ENCODE measurements at regions not wholly inside any gene's neighbourhood (a gene's known extent, or its start where the extent isn't known, plus 50 kb on each side); places are given as distances from the start of the nearest gene placed in this dataset.
"Not testable (repeated sequence)": the region's sequence is repeated elsewhere in the genome, so short reads cannot be mapped to it uniquely, and the experiment has no call there.

DNA sequence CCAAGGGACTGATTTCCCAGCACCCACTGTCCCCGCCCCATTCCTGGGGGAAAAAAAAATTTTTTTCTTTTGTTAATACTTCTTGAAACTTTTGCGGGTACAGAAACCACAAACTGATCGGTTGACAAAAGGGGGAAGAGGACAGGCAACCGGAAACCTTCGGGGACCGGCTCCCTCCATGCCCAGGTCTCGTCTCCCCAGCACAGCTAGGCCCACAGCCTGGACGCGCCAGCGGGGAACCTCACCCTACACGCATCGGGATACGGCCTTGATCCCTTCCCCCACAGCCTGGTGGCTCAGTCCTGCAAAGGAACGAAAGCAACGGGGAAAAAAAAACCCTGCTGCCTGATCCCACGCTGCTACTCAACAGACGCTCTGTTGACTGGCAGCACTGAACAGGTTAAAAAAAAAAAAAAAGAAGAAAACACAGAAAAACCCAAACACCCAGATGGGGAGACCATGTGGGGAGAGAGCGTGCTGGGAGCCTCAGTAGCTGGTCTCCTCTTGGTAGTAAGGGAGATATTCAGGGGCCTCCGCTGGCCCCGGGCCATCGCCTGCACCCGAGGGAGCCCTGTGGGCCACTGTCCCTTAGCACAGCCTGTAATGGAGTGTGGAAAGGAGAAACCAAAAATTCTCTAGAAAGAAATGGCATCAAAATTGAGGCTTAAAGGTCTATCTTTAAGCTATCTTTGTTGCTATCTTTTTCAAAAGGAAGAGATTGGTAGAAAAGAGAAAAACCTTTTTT is 185.7 kb downstream of the POTEC start:
- POLR2A ChIA-PET; H3K27me3 ChIP-seq (replicated peaks in 1 of 2; ENCODE audit: control insufficient read depth in 2 of 2, extremely low read depth in 1 of 2, insufficient read depth in 2 of 2, low read length in 1 of 2); H3K4me1 Mint-ChIP-seq; H3K36me3 ChIP-seq (ENCODE audit: control insufficient read depth in 2 of 2, extremely low read depth in 1 of 2, insufficient read depth in 1 of 2, low read length in 1 of 2); H3K9me3 Mint-ChIP-seq; H3K27ac Mint-ChIP-seq; H3K4me1 ChIP-seq (ENCODE audit: control insufficient read depth in 1 of 2, extremely low read depth in 1 of 2, insufficient read depth in 2 of 2, low read length in 2 of 2); H3K27ac ChIP-seq (ENCODE audit: low read length); H3K4me3 ChIP-seq (ENCODE audit: control insufficient read depth in 1 of 2, extremely low read depth in 1 of 2, low read length in 1 of 2); ATAC-seq (replicated peaks in 1 of 4); CTCF ChIA-PET; DNase-seq; H3K9me3 ChIP-seq; H3K36me3 Mint-ChIP-seq; H3K4me3 Mint-ChIP-seq: not testable (repeated sequence)
- 88% methylated on average over 15 of the region's 22 CpGs for WGBS (ENCODE audit: insufficient coverage)
- peaks cover 10 to 13% of the 10 kb centered on the region in 2 donors for H3K27me3 Mint-ChIP-seq

DNA sequence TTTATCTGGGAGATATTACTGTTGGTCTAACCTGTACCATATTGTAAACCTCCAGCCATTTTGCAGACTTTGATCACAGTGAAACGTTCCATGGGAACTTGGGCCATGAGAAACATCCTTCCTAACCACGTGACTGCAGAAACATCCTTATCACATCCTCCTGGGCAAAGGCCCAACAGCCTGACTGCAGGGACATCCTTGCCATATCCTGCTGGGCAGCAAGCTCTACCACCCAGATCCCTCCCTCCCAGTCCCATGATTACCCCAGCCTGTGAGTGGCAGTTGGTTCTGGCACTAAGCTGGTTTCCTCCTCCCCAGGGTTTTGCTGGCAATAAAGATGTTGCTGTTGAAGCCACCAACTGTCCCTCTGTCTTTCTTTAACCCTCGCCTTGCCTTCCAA is 201.2 kb downstream of the POTEC start:
- H3K36me3 ChIP-seq (ENCODE audit: control insufficient read depth in 2 of 2, extremely low read depth in 1 of 2, insufficient read depth in 1 of 2, low read length in 1 of 2); H3K9me3 Mint-ChIP-seq; CTCF ChIA-PET; H3K4me3 Mint-ChIP-seq; H3K36me3 Mint-ChIP-seq; H3K27me3 Mint-ChIP-seq; H3K4me1 Mint-ChIP-seq; H3K27ac ChIP-seq (ENCODE audit: low read length); ATAC-seq (replicated peaks in 1 of 4); H3K27me3 ChIP-seq (replicated peaks in 1 of 2; ENCODE audit: control insufficient read depth in 2 of 2, extremely low read depth in 1 of 2, insufficient read depth in 2 of 2, low read length in 1 of 2); POLR2A ChIA-PET; H3K27ac Mint-ChIP-seq; H3K4me1 ChIP-seq (ENCODE audit: control insufficient read depth in 1 of 2, extremely low read depth in 1 of 2, insufficient read depth in 2 of 2, low read length in 2 of 2); H3K4me3 ChIP-seq (ENCODE audit: control insufficient read depth in 1 of 2, extremely low read depth in 1 of 2, low read length in 1 of 2); H3K9me3 ChIP-seq; DNase-seq: not testable (repeated sequence)
- WGBS (ENCODE audit: insufficient coverage): no CpG with 5 or more reads among the region's 3 CpGs

GRCh38 chr18:14336017-14336416 is 203.8 kb upstream of the ZNF519 start:
- 66% methylated on average over 4 of the region's 6 CpGs for WGBS (ENCODE audit: insufficient coverage)
- H3K27me3 ChIP-seq (replicated peaks in 1 of 2; ENCODE audit: control insufficient read depth in 2 of 2, extremely low read depth in 1 of 2, insufficient read depth in 2 of 2, low read length in 1 of 2); H3K27ac Mint-ChIP-seq; DNase-seq; ATAC-seq (replicated peaks in 1 of 4); CTCF ChIA-PET; H3K27me3 Mint-ChIP-seq; H3K4me3 ChIP-seq (ENCODE audit: control insufficient read depth in 1 of 2, extremely low read depth in 1 of 2, low read length in 1 of 2); H3K36me3 Mint-ChIP-seq; H3K9me3 ChIP-seq; H3K27ac ChIP-seq (ENCODE audit: low read length); H3K9me3 Mint-ChIP-seq; H3K4me1 Mint-ChIP-seq; H3K4me3 Mint-ChIP-seq; POLR2A ChIA-PET; H3K36me3 ChIP-seq (ENCODE audit: control insufficient read depth in 2 of 2, extremely low read depth in 1 of 2, insufficient read depth in 1 of 2, low read length in 1 of 2); H3K4me1 ChIP-seq (ENCODE audit: control insufficient read depth in 1 of 2, extremely low read depth in 1 of 2, insufficient read depth in 2 of 2, low read length in 2 of 2): not testable (repeated sequence)

DNA sequence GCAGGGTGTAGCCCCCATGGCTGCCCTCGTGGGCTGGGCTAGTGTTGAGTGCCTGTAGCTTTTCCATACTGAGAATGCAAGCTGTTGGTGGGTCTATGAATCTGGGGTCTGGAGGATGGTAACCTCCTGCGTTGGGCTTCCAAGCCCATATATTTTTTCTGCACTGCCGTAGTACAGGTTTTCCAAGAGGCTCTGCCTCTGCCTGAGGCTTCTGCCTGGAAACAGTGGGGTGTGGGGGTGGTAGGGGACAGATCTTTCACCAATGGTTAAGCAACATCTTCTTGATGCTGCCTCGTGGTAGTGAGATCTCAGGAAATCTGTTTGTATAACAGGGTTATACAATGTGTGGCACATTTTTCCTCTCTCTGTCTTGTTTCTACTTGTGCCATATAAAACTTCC is 189.0 kb upstream of the ZNF519 start:
- CTCF ChIA-PET, POLR2A ChIA-PET: not testable (repeated sequence)
- H3K36me3 Mint-ChIP-seq: peaks cover 10% of the 10 kb centered on the region

DNA sequence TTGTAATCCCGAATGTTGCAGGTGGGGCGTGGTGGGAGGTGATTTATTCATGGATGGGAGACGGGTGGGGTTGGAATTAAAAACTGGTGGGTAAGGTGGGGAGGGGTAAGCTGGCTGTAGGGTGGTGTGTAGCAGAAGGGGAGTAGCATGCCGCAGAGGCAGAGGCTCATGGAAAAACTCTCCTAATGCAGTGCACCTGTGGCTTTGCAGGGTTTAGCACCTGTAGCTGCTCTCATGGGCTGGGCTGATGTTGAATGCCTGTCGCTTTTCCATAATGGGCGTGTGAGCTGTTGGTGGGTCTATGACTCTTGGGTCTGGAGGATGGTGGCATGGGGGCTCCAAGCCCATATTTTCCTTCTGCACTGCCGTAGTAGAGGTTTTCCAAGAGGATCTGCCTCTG is 169.0 kb upstream of the ZNF519 start:
- H3K27ac Mint-ChIP-seq; H3K9me3 Mint-ChIP-seq; H3K36me3 ChIP-seq (ENCODE audit: control insufficient read depth in 2 of 2, extremely low read depth in 1 of 2, insufficient read depth in 1 of 2, low read length in 1 of 2); H3K27me3 ChIP-seq (replicated peaks in 1 of 2; ENCODE audit: control insufficient read depth in 2 of 2, extremely low read depth in 1 of 2, insufficient read depth in 2 of 2, low read length in 1 of 2); H3K9me3 ChIP-seq; DNase-seq; ATAC-seq (replicated peaks in 1 of 4); H3K4me1 Mint-ChIP-seq; H3K4me3 ChIP-seq (ENCODE audit: control insufficient read depth in 1 of 2, extremely low read depth in 1 of 2, low read length in 1 of 2); H3K4me3 Mint-ChIP-seq; CTCF ChIA-PET; H3K27ac ChIP-seq (ENCODE audit: low read length); H3K4me1 ChIP-seq (ENCODE audit: control insufficient read depth in 1 of 2, extremely low read depth in 1 of 2, insufficient read depth in 2 of 2, low read length in 2 of 2); POLR2A ChIA-PET; H3K27me3 Mint-ChIP-seq: not testable (repeated sequence)
- H3K36me3 Mint-ChIP-seq: peaks cover 12% of the 10 kb centered on the region
- WGBS (ENCODE audit: insufficient coverage): 75% methylated on average over 1 of the region's 7 CpGs

More for the DNA sequence above, 189.0 kb upstream of the ZNF519 start:
- no CpG with 5 or more reads among the region's 4 CpGs for WGBS (ENCODE audit: insufficient coverage)
- not testable (repeated sequence) for H3K36me3 ChIP-seq (ENCODE audit: control insufficient read depth in 2 of 2, extremely low read depth in 1 of 2, insufficient read depth in 1 of 2, low read length in 1 of 2); H3K4me1 ChIP-seq (ENCODE audit: control insufficient read depth in 1 of 2, extremely low read depth in 1 of 2, insufficient read depth in 2 of 2, low read length in 2 of 2); H3K4me3 ChIP-seq (ENCODE audit: control insufficient read depth in 1 of 2, extremely low read depth in 1 of 2, low read length in 1 of 2); DNase-seq; ATAC-seq (replicated peaks in 1 of 4); H3K27me3 Mint-ChIP-seq; H3K27ac ChIP-seq (ENCODE audit: low read length); H3K9me3 Mint-ChIP-seq; H3K27me3 ChIP-seq (replicated peaks in 1 of 2; ENCODE audit: control insufficient read depth in 2 of 2, extremely low read depth in 1 of 2, insufficient read depth in 2 of 2, low read length in 1 of 2); H3K9me3 ChIP-seq; H3K4me3 Mint-ChIP-seq; H3K27ac Mint-ChIP-seq; H3K4me1 Mint-ChIP-seq

GRCh38 chr18:14295081-14295480 is 162.8 kb upstream of the ZNF519 start:
- H3K36me3 ChIP-seq (ENCODE audit: control insufficient read depth in 2 of 2, extremely low read depth in 1 of 2, insufficient read depth in 1 of 2, low read length in 1 of 2); H3K36me3 Mint-ChIP-seq; CTCF ChIA-PET; POLR2A ChIA-PET; H3K9me3 Mint-ChIP-seq; H3K27me3 Mint-ChIP-seq; H3K27ac ChIP-seq (ENCODE audit: low read length); H3K4me3 ChIP-seq (ENCODE audit: control insufficient read depth in 1 of 2, extremely low read depth in 1 of 2, low read length in 1 of 2); H3K27me3 ChIP-seq (replicated peaks in 1 of 2; ENCODE audit: control insufficient read depth in 2 of 2, extremely low read depth in 1 of 2, insufficient read depth in 2 of 2, low read length in 1 of 2); ATAC-seq (replicated peaks in 1 of 4); H3K4me1 ChIP-seq (ENCODE audit: control insufficient read depth in 1 of 2, extremely low read depth in 1 of 2, insufficient read depth in 2 of 2, low read length in 2 of 2); H3K9me3 ChIP-seq; H3K4me3 Mint-ChIP-seq; H3K4me1 Mint-ChIP-seq; DNase-seq; H3K27ac Mint-ChIP-seq: not testable (repeated sequence)
- no CpG with 5 or more reads among the region's 3 CpGs for WGBS (ENCODE audit: insufficient coverage)

DNA sequence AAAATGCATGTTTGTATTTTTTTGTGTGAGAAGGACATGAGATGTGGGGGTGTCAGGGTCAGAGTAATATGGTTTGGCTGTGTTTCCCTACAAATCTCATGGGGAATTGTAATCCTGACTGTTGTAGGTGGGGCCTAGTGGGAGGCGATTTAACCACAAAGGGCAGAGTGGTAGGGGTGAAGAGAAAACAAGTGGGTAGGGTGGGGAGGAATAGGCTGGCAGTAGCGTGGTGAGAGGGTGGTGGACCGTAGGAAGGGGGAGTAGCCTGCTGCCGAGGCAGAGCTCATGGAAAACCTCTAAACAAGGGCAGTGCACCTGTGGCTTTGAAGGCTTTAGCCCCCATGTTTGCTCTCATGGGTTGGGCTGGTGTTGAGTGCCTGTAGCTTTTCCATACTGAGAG is 152.8 kb upstream of the ZNF519 start:
- H3K36me3 ChIP-seq (ENCODE audit: control insufficient read depth in 2 of 2, extremely low read depth in 1 of 2, insufficient read depth in 1 of 2, low read length in 1 of 2): no peaks in the 10 kb centered on the region
- Mint-ChIP-seq H3K27me3 (no peaks in the 10 kb centered on the region), H3K9me3 (no peaks in the 10 kb centered on the region), H3K36me3 (peaks cover 13% of the 10 kb centered on the region), H3K27ac (no peak overlapping the region), H3K4me3 (no peak overlapping the region), H3K4me1 (peaks cover 0 to 2% (median 0%) of the 10 kb centered on the region in 3 donors)
- H3K27ac ChIP-seq (ENCODE audit: low read length): no peak overlapping the region
- POLR2A ChIA-PET: no interaction called here
- no peaks in the 10 kb centered on the region for H3K4me1 ChIP-seq (ENCODE audit: control insufficient read depth in 1 of 2, extremely low read depth in 1 of 2, insufficient read depth in 2 of 2, low read length in 2 of 2)
- H3K27me3 ChIP-seq (replicated peaks in 1 of 2; ENCODE audit: control insufficient read depth in 2 of 2, extremely low read depth in 1 of 2, insufficient read depth in 2 of 2, low read length in 1 of 2): no peaks in the 10 kb centered on the region
- no peaks in the 10 kb centered on the region for H3K9me3 ChIP-seq
- ATAC-seq (replicated peaks in 1 of 4): no peak
- WGBS (ENCODE audit: insufficient coverage): no CpG with 5 or more reads among the region's 4 CpGs
- H3K4me3 ChIP-seq (ENCODE audit: control insufficient read depth in 1 of 2, extremely low read depth in 1 of 2, low read length in 1 of 2): no peak overlapping the region
- DNase-seq: no peak
- CTCF ChIA-PET: no interaction called here
